Central memory CD8-positive, alpha-beta T cell (primary cell): ENCODE measurements at regions not wholly inside any gene's neighbourhood (a gene's known extent, or its start where the extent isn't known, plus 50 kb on each side); places are given as distances from the start of the nearest gene placed in this dataset.

Experiments used
- ATAC-seq: fragments of 150-1000 bp; cut with Tn5 transposase; replicated peaks from 2 replicates; pipeline ENCODE4 v1.10.0; 2022; ENCODE audit warnings: mild to moderate bottlenecking, moderate FRiP score, moderate number of reproducible peaks; ENCODE audit not compliant: poor library complexity, severe bottlenecking; ENCODE audit errors: extremely low read depth
- DNase-seq, 2 donors: peaks; one replicate each; pipeline ENCODE4 v3.0.0; 2021; ENCODE audit warnings: low spot score in 2 of 2
- H3K27ac Mint-ChIP-seq: one replicate; pipeline ENCODE4 v1.8.0; 2022; ENCODE audit warnings: low read depth, mild to moderate bottlenecking, moderate library complexity, mixed read lengths
- H3K27me3 Mint-ChIP-seq: one replicate; pipeline ENCODE4 v1.8.0; 2022; ENCODE audit warnings: mixed read lengths
- H3K36me3 Mint-ChIP-seq: one replicate; pipeline ENCODE4 v1.8.0; 2022; ENCODE audit warnings: mild to moderate bottlenecking, moderate library complexity, mixed read lengths; ENCODE audit not compliant: insufficient read depth
- H3K4me1 Mint-ChIP-seq: one replicate; pipeline ENCODE4 v1.8.0; 2022; ENCODE audit warnings: mixed read lengths
- H3K4me3 Mint-ChIP-seq: one replicate; pipeline ENCODE4 v1.8.0; 2022; ENCODE audit warnings: mild to moderate bottlenecking, moderate library complexity, mixed read lengths
- H3K9me3 Mint-ChIP-seq: one replicate; pipeline ENCODE4 v1.8.0; 2022; ENCODE audit warnings: mixed read lengths

DNA sequence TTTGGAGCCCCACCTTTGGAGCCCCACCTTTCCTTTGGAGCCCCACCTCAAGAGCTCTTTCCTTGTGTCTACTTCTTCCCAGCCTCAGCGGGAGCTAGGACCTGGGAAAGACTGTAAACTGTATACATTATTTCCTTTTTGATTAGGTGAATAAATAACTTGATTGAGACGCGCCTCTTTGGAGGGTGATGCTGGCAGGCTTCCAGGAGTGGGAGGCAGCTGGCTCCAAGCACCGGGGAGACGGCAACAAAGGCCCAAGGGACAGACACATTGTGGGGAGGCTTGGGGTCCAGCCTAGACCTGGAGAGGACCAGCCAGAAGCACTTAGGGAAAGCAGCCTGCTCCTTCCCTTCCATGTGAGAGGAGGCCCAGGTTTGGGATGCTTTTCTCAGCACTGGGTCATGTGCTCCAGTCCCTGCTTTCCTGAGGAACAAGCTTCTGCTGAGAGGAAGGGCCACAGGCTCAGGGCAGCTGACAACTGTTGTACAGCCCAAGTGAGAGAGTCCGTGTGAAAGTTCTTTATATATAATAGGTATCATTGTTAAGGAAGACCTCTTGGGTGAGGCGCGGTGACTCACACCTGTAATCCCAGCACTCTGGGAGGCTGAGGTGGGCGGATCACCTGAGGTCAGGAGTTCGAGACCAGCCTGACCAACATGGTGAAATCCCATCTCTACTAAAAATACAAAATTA lies 297.2 kb upstream of the SLC14A2 start:
- ATAC-seq (no peak), DNase-seq (no peak)
- no peaks in the 10 kb centered on the region for H3K36me3 Mint-ChIP-seq
- no peak overlapping the region for H3K4me3 Mint-ChIP-seq
- H3K27ac Mint-ChIP-seq = no peak overlapping the region
- peaks cover 37% of the 10 kb centered on the region for H3K27me3 Mint-ChIP-seq
- no peaks in the 10 kb centered on the region for H3K9me3 Mint-ChIP-seq
- H3K4me1 Mint-ChIP-seq = no peaks in the 10 kb centered on the region

DNA sequence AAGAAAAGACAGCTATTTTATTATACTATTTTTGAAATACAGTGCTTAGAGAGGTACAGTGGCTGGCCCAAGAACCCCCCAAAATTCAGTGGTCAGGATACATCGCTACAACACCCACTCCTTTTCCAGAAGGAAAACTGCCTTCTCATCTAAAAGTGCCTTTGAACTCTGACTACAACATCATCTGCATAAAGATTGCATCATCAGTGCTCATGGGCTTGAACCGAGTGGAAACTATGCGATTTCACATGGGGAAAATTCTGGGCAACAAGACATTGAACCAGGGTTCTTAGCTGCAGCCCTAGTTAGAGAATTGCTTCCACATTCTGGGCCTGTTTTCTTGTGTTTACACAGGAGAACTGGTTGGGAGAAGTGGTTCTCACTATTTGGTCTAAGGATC lies 294.6 kb upstream of the SLC14A2 start:
- Mint-ChIP-seq H3K9me3 (no peaks in the 10 kb centered on the region), H3K27me3 (peaks cover 24% of the 10 kb centered on the region), H3K4me1 (no peaks in the 10 kb centered on the region), H3K27ac (no peak overlapping the region), H3K4me3 (no peak overlapping the region), H3K36me3 (no peaks in the 10 kb centered on the region)
- DNase-seq (no peak), ATAC-seq (no peak)

DNA sequence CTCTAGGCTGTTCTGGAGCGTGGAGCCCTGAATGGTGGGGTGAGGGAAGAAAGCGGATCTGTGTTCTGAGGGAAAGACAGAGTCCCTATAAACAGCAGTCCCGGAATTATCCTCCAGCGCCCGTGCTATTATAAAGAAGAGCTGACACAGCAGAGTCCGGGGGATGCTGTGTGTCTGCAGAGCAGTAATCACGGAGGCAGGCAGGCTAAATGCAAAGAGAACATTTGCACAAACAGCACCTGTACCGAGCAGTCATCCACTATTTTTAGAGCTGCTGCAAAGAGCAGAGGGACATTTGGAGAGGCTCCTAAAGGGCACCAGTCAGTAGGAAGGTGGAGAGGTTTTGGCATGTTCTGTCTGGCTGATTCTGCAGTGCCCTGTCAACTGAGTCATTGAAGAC lies 293.8 kb upstream of the SLC14A2 start:
- DNase-seq (no peak), ATAC-seq (no peak)
- H3K27me3 Mint-ChIP-seq = peaks cover 24% of the 10 kb centered on the region
- no peaks in the 10 kb centered on the region for H3K36me3 Mint-ChIP-seq
- no peak overlapping the region for H3K4me3 Mint-ChIP-seq
- no peak overlapping the region for H3K27ac Mint-ChIP-seq
- H3K4me1 Mint-ChIP-seq = no peaks in the 10 kb centered on the region
- H3K9me3 Mint-ChIP-seq = no peaks in the 10 kb centered on the region

DNA sequence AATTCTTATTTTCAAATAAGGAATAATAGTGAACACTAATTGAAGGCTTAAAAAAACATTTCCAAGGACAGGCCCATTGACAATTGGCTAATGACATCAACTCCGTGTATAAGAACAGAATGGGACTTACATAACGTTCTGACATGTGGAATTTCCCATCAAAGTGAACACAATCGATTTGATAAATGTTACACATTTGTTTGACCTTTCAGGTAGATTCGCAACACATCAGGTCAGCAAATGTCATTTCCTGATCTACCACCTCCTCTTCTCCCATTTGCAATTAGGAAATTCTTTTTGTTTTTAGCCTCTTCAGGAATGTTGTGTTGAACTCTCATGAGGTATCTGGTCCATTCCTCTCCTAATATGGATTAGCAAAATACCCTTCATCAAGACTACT lies 292.9 kb upstream of the SLC14A2 start:
- Mint-ChIP-seq H3K4me3 (no peak overlapping the region), H3K27ac (no peak overlapping the region), H3K36me3 (no peaks in the 10 kb centered on the region), H3K27me3 (peaks cover 23% of the 10 kb centered on the region), H3K9me3 (no peaks in the 10 kb centered on the region), H3K4me1 (no peaks in the 10 kb centered on the region)
- ATAC-seq (no peak), DNase-seq (no peak)

DNA sequence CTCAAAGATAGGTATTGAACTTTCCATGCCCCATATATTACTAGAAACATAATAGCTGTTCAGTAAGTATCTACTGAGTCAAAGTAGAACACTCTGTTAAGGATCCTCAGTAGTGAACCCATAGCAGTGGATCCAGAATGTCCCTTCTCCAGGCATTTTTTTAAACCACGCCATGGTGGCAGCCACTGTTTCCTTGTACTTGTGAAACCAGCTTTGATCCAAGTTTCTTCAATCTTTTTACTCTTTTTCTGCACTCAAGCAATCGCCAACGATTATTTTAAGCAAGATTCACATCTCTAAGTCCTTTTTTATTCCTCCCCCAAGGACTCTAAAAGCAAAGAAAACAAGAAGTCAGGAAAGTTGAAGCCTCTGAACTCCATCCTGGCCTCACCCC lies 291.2 kb upstream of the SLC14A2 start:
- no peak overlapping the region for H3K4me3 Mint-ChIP-seq
- no peak overlapping the region for H3K27ac Mint-ChIP-seq
- DNase-seq = no peak
- H3K9me3 Mint-ChIP-seq = no peaks in the 10 kb centered on the region
- no peak for ATAC-seq
- H3K36me3 Mint-ChIP-seq = no peaks in the 10 kb centered on the region
- H3K4me1 Mint-ChIP-seq = no peaks in the 10 kb centered on the region
- peaks cover 32% of the 10 kb centered on the region for H3K27me3 Mint-ChIP-seq

DNA sequence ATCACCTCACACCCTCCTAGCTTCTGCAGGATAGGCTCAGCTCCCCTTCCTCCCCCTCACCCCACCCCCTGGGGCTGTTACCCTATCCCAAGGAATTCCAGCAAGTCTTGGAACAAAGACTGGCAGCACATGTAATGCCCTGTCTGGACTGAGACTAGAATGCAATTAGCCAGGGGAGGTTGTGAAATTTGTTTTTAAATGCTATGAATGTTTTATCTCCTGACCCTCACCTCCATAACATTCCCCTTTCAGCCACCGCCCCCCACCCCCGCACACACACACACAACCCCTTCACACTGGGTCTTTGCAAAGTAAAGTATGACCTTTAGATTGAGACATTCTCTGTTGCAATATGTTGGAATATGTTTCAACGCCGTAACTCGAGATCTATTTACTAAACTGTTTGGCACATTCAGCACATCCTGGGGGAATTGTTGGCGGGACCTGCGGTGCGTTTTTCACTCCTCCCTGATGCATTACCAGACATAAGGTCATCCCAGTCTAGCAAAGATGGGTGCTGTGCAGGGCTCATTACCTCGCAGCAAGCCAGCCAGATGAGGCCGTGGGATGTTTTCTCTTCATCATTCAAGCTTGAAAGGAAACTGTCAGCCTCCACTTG lies 290.7 kb upstream of the SLC14A2 start:
- ATAC-seq (no peak), DNase-seq (no peak)
- Mint-ChIP-seq H3K27ac (no peak overlapping the region), H3K27me3 (peaks cover 36% of the 10 kb centered on the region), H3K9me3 (no peaks in the 10 kb centered on the region), H3K4me3 (no peak overlapping the region), H3K4me1 (no peaks in the 10 kb centered on the region), H3K36me3 (no peaks in the 10 kb centered on the region)

DNA sequence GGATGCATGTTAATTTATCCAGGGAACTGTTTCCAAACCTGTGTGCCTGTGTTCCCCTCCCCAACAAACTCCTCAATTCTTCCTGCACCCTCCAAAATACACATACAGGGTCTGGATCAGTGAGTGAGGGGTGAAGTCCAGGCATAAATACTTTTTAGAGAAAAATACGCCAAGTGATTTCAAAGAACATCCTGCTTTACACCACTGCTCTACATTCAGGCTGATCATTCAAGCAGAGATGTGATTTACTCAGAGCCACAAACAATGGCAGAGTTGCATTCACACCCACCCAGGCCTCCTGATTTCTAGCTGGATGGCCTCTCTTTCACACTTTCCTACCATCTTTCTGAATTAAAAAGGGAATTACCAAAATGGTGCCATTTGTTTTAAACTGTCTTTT lies 289.5 kb upstream of the SLC14A2 start:
- Mint-ChIP-seq H3K27me3 (peaks cover 36% of the 10 kb centered on the region), H3K9me3 (no peaks in the 10 kb centered on the region), H3K36me3 (no peaks in the 10 kb centered on the region), H3K4me3 (no peak overlapping the region), H3K4me1 (no peaks in the 10 kb centered on the region), H3K27ac (no peak overlapping the region)
- no peak for DNase-seq
- no peak for ATAC-seq

DNA sequence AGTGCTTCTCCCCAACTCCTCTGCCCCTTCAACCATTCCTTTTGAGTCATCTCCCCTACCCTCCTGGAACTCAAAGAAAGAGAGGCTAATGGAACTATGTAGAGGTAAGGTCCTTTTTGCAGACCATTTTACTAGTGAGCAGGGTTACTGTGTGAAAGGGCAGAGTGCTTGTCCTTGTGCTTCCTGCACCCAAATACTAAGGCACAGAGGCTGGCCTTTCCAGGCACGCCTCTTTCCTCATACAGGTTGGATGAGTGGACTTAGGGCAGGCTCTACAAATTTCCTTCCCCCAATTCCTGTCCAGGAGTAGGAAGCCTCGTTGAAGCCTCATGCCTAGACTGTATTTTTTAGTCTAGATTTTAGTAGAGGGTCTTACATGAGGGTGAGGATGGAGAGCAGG lies 288.8 kb upstream of the SLC14A2 start:
- no peak for ATAC-seq
- Mint-ChIP-seq H3K9me3 (no peaks in the 10 kb centered on the region), H3K4me1 (no peaks in the 10 kb centered on the region), H3K27me3 (peaks cover 36% of the 10 kb centered on the region), H3K27ac (no peak overlapping the region), H3K4me3 (no peak overlapping the region), H3K36me3 (no peaks in the 10 kb centered on the region)
- no peak for DNase-seq

DNA sequence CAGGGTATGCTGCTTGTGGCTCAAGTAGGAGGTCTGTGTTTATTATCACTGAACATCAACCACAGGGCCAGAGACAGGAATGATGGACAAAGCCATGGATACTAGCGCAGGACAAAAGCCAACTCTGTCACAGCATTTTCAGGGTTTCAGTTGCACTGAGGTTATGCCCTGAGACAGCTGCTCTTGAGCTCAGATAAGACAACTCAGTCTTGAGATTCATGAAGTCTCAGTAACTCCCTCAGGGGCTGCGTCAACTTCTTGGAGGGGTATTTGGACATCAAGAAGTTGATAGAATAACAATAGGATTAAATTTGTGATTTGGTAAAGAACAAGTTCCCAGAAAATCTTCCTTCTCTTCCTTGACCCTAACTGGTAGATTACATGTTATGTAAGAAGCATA lies 287.0 kb upstream of the SLC14A2 start:
- Mint-ChIP-seq H3K9me3 (no peaks in the 10 kb centered on the region), H3K4me3 (no peak overlapping the region), H3K4me1 (no peaks in the 10 kb centered on the region), H3K27ac (no peak overlapping the region), H3K36me3 (no peaks in the 10 kb centered on the region), H3K27me3 (peaks cover 36% of the 10 kb centered on the region)
- no peak for ATAC-seq
- DNase-seq = no peak

DNA sequence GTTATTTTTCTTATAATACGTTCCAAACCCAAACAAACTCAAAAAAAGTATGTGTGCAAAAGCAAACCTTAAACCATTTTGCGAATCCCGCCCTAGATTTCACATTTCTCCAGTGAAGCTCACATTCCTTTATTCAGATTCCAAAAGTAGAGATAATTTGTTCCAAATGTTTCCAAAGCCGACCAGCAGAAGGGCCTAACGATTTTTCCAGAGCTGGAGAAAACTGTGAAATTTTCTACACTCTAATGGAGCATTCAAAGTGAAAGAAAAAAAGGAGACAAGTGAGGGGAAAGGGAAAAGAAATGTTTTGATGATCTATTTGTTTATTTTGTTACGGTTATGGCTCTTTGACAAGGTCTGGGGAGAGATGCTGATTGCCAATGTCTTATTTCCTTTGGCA lies 286.5 kb upstream of the SLC14A2 start:
- Mint-ChIP-seq H3K27ac (no peak overlapping the region), H3K4me3 (no peak overlapping the region), H3K9me3 (no peaks in the 10 kb centered on the region), H3K36me3 (no peaks in the 10 kb centered on the region), H3K27me3 (peaks cover 36% of the 10 kb centered on the region), H3K4me1 (no peaks in the 10 kb centered on the region)
- DNase-seq (no peak), ATAC-seq (no peak)

DNA sequence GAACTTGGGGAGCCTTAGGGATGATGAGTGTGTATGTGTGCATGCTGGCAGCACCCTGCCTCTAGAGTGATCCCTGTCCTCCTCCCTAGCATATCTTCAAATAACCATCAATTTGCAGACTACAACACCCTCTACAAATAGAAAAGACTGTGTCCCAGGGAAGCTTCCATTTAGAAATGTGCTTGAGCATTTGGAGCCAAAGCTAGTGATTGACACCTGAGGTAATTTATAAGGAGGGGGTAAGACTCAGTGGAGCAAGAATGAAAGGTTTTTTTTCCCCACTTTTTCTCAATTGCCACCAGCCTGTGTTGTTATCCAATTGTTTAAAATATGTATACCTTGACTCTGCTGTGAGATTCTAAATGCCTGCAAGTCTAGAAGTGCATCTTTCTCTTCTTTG lies 286.0 kb upstream of the SLC14A2 start:
- no peaks in the 10 kb centered on the region for H3K4me1 Mint-ChIP-seq
- no peaks in the 10 kb centered on the region for H3K9me3 Mint-ChIP-seq
- H3K27me3 Mint-ChIP-seq = peaks cover 36% of the 10 kb centered on the region
- DNase-seq (no peak), ATAC-seq (no peak)
- H3K27ac Mint-ChIP-seq = no peak overlapping the region
- no peaks in the 10 kb centered on the region for H3K36me3 Mint-ChIP-seq
- no peak overlapping the region for H3K4me3 Mint-ChIP-seq

DNA sequence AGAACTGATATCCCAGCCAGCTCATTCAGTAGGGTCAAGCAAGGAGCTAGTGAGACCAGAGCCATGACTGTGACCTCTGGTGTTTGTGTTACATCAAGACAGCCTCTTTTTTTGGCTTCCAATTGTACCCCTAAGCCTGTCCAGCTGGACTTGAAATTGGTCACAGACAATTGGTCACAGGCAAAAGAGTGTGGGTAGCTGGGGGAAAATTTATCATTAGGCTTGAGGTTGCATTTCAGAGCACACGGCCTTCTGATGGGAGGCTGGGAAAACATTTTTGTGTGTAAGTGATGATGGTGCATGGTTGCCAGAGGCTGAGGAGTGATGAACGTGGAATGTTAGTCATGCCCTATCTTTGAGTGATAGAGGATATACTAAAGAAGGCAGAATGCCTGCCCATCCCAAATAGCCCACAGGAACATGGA lies 285.1 kb upstream of the SLC14A2 start:
- Mint-ChIP-seq H3K36me3 (no peaks in the 10 kb centered on the region), H3K9me3 (no peaks in the 10 kb centered on the region), H3K27me3 (peaks cover 36% of the 10 kb centered on the region), H3K27ac (no peak overlapping the region), H3K4me1 (no peaks in the 10 kb centered on the region), H3K4me3 (no peak overlapping the region)
- ATAC-seq (no peak), DNase-seq (no peak)

DNA sequence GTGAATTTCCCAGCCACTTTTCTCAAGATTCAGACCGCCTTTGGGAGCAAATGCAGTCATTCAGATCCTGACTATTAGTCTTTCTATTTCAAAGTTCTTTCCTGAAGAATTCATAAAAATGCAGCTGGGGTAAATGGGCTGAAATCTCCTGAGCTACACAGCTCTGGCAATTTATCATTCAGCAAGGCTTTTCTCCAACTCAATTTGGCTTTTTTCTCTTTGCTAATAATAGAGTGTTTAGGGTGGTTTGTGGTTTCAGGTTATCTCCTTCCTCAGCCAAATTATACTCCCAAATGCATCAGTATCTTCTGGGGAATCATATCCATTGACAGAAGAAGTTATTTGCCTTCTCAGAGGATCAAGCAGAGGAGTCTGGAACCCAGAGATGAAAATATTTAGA lies 282.4 kb upstream of the SLC14A2 start:
- no peaks in the 10 kb centered on the region for H3K4me1 Mint-ChIP-seq
- peaks cover 16% of the 10 kb centered on the region for H3K27me3 Mint-ChIP-seq
- no peak overlapping the region for H3K4me3 Mint-ChIP-seq
- no peaks in the 10 kb centered on the region for H3K9me3 Mint-ChIP-seq
- H3K36me3 Mint-ChIP-seq = no peaks in the 10 kb centered on the region
- ATAC-seq (no peak), DNase-seq (no peak)
- H3K27ac Mint-ChIP-seq = no peak overlapping the region
